Stimulated activated CD4-positive, alpha-beta T cell treated with anti-CD3 and anti-CD28 coated beads, Interleukin-1b, Interleukin-23, amount 100 ng/mL, for 48 hours (primary cell): ENCODE measurements at regions not wholly inside any gene's neighbourhood (a gene's known extent, or its start where the extent isn't known, plus 50 kb on each side); places are given as distances from the start of the nearest gene placed in this dataset.
"Not testable (repeated sequence)": the region's sequence is repeated elsewhere in the genome, so short reads cannot be mapped to it uniquely, and the experiment has no call there.

Source experiments
- DNase-seq: peaks from one replicate; pipeline ENCODE4 v3.0.0-alpha.2; 2020

GRCh38 chr13:34734932-34735331 is 207.1 kb upstream of the NBEA start:
- DNase-seq = no peak

- no peak for DNase-seq
Measured at GRCh38 chr13:34738254-34738992, 203.6 kb upstream of the NBEA start.

GRCh38 chr13:34747056-34747455 is 195.0 kb upstream of the NBEA start:
- DNase-seq = not testable (repeated sequence)

- no peak for DNase-seq
Measured at GRCh38 chr13:34747507-34747906, 194.6 kb upstream of the NBEA start.

- no peak for DNase-seq
Measured at GRCh38 chr13:34748073-34748472, 194.0 kb upstream of the NBEA start.

- no peak for DNase-seq
Measured at GRCh38 chr13:34748596-34748995, 193.5 kb upstream of the NBEA start.

GRCh38 chr13:34749046-34749445 is 193.0 kb upstream of the NBEA start:
- no peak for DNase-seq

GRCh38 chr13:34750078-34750931 is 191.8 kb upstream of the NBEA start:
- DNase-seq = no peak

- DNase-seq = no peak
Measured at GRCh38 chr13:34751044-34751443, 191.0 kb upstream of the NBEA start.

GRCh38 chr13:34751492-34751891 is 190.6 kb upstream of the NBEA start:
- DNase-seq = no peak

GRCh38 chr13:34752283-34752960 is 189.6 kb upstream of the NBEA start:
- no peak for DNase-seq

- DNase-seq = no peak
Measured at GRCh38 chr13:34756136-34756535, 185.9 kb upstream of the NBEA start.

GRCh38 chr13:34756572-34756971 is 185.5 kb upstream of the NBEA start:
- no peak for DNase-seq

GRCh38 chr13:34757441-34757840 is 184.6 kb upstream of the NBEA start:
- no peak for DNase-seq

GRCh38 chr13:34758628-34759027 is 183.4 kb upstream of the NBEA start:
- no peak for DNase-seq

- DNase-seq = no peak
Measured at GRCh38 chr13:34762312-34762711, 179.8 kb upstream of the NBEA start.

- no peak for DNase-seq
Measured at GRCh38 chr13:34764246-34764645, 177.8 kb upstream of the NBEA start.

- DNase-seq = no peak
Measured at GRCh38 chr13:34765446-34766180, 176.5 kb upstream of the NBEA start.

GRCh38 chr13:34767778-34768177 is 174.3 kb upstream of the NBEA start:
- no peak for DNase-seq

- no peak for DNase-seq
Measured at GRCh38 chr13:34772206-34772605, 169.9 kb upstream of the NBEA start.

- no peak for DNase-seq
Measured at GRCh38 chr13:34772881-34773280, 169.2 kb upstream of the NBEA start.

- DNase-seq = no peak
Measured at GRCh38 chr13:34776390-34776981, 165.6 kb upstream of the NBEA start.
